IPS-18c (cell line): ENCODE measurements at regions not wholly inside any gene's neighbourhood (a gene's known extent, or its start where the extent isn't known, plus 50 kb on each side); places are given as distances from the start of the nearest gene placed in this dataset.

Source experiments
- H3K4me3 ChIP-seq: 2 replicates; pipeline ENCODE4 v1.7.0; 2013; ENCODE audit warnings: low read depth, mild to moderate bottlenecking, low read length, moderate library complexity; ENCODE audit not compliant: insufficient read depth
- H3K9me3 ChIP-seq: one replicate; pipeline ENCODE4 v1.6.1; 2013; ENCODE audit warnings: mild to moderate bottlenecking, low read length, moderate library complexity; ENCODE audit not compliant: control insufficient read depth, insufficient read depth

DNA sequence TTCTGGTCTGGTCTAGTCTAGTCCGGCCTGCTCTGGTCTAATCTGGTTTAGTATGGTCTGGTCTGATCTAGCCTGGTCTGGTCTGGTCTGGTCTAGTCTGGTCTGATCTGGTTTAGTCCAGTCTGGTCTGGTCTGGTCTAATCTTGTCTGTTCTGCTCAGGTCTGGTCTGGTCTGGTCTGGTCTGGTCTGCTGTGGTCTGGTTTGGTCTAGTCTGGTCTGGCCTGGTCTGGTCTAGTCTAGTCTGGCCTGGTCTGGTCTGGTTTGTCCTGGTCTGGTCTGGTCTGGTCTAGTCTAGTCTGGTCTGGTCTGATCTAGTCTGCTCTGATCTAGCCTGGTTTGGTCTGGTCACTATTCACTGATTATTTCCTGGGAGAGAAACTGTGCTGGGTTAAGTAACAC lies 84.1 kb upstream of the PRR23E start:
- no peak overlapping the region for H3K4me3 ChIP-seq
- H3K9me3 ChIP-seq: peaks cover 7% of the 10 kb centered on the region

- Histone ChIP-seq H3K9me3 (peaks cover 7% of the 10 kb centered on the region), H3K4me3 (no peak overlapping the region)
These were observed 81.8 kb upstream of the PRR23E start for GRCh38 chr3:127110982-127111693.

- Histone ChIP-seq H3K4me3 (no peak overlapping the region), H3K9me3 (peaks cover 7% of the 10 kb centered on the region)
These were observed 79.9 kb upstream of the PRR23E start for GRCh38 chr3:127112796-127113570.

DNA sequence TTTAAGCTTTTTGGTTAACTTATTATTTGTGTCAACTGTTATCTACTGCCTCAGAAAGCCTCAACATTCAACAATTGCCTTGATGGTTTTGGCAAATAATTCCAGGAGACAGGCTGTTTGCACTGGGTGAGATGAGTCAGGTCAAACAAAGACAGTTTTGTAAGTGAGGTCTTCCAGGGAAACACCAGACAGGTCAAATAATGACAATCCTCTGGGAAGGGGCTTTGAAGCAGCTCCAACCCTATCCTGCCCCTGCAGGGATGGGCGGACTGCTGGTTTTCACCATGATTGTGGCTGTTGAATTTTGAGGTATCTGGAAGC lies 79.4 kb upstream of the PRR23E start:
- Histone ChIP-seq H3K4me3 (no peak overlapping the region), H3K9me3 (peaks cover 7% of the 10 kb centered on the region)

DNA sequence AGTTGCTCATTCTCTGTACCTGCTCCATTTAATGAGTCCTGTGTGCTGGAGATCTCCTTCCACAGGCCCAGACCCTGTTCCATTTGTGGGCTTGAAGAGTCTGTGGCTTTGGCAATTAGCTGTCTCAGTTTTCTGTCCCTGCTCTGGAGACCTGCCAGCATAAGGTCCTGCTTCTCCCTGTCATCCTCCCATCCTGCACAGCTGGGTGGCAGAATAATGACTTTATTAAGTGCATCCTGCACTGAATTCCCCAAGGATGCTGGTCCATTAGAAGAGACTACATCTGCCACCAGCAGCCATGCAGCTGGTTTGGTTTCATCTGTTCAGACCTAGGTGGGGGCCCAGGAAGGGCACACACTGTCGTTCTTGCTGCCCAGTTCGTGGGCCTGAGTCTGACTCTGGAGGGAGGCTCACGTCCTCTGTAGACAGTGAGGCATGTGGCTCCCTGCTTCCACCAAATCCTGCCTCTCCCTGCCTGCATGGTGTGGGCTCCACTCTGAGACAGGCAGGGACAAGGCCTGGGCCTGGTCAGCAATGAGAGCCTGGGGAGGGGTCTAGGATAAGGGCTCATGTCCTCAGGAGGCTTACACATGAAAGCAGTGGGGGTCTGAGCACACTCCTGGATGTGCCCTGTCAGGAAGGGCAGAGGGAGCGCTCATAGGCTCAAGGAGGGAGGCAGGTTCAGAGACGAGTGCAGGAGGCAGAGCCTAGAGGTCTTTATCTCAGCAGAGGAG lies 78.4 kb upstream of the PRR23E start:
- H3K4me3 ChIP-seq: no peak overlapping the region
- H3K9me3 ChIP-seq: peaks cover 7% of the 10 kb centered on the region

- H3K9me3 ChIP-seq: peaks cover 7% of the 10 kb centered on the region
- H3K4me3 ChIP-seq: peak overlapping the region; percentile 6; the same call in 1 of the 2 replicates
These were observed 77.1 kb upstream of the PRR23E start for GRCh38 chr3:127115691-127116351.

GRCh38 chr3:127118366-127118765 lies 74.6 kb upstream of the PRR23E start:
- no peaks in the 10 kb centered on the region for H3K9me3 ChIP-seq
- H3K4me3 ChIP-seq: no peak overlapping the region

DNA sequence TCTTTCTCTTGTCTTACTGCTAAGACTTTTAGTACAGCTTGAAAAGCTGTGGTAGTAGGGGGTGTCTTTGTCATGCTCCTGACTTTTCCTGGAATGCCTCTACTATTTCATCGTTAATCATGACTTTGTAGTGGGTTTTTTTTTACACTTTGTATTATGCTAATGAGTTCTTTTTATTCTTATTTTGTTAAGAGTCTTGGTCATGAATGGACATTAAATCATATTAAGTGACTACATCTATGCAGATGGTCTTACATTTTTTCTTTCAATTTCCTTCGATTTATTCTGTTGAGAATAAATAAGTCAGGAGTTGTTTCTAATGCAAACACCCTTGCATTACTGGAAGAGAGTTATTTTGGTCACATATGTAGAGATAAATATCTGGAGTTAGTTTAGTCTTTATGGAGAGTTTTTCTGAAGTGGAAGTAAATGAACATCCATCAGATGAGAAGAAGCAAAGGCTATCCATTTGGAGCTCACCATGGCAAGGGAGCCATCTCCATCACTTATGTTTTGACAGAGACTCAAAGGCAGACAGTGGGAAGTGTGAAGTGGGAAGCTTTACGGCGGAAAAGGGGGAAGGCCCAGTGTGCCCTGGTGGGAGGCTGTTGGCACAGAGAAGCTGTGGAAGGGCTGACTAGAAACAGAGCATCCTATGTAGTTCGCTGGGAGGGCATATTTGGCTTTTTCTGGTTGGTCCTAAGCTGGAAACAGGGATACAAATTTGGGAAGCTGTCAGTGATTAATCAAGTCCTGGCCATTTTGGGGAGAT lies 73.1 kb upstream of the PRR23E start:
- Histone ChIP-seq H3K4me3 (no peak overlapping the region), H3K9me3 (no peaks in the 10 kb centered on the region)

GRCh38 chr3:127120851-127121647 lies 71.9 kb upstream of the PRR23E start:
- no peaks in the 10 kb centered on the region for H3K9me3 ChIP-seq

GRCh38 chr3:127121885-127122284 lies 71.0 kb upstream of the PRR23E start:
- H3K4me3 ChIP-seq: no peak overlapping the region

More at GRCh38 chr3:127120851-127121647, 71.9 kb upstream of the PRR23E start:
- no peak overlapping the region for H3K4me3 ChIP-seq

GRCh38 chr3:127123533-127123932 lies 69.4 kb upstream of the PRR23E start:
- Histone ChIP-seq H3K4me3 (no peak overlapping the region), H3K9me3 (no peaks in the 10 kb centered on the region)

More at GRCh38 chr3:127121885-127122284, 71.0 kb upstream of the PRR23E start:
- no peaks in the 10 kb centered on the region for H3K9me3 ChIP-seq

DNA sequence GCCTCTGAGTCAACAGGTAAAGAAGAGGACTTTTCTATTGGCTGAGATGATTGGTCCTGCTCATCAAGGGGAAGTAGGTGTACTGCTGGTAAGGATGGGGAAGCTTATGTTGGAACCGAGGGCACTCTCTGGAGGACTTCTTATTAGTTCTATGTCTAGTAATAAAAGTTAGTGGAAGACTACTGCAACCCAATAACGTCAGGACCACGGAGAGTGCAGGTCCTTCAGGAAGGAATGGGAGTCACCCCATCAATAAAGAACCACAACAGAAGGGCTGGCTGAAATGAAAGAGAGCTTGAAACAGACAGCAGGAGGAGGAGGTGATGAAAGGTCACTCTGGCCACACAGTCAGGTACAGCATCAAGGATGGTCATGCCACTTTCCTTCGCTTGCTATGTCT lies 68.8 kb upstream of the PRR23E start:
- Histone ChIP-seq H3K4me3 (no peak overlapping the region), H3K9me3 (no peaks in the 10 kb centered on the region)

DNA sequence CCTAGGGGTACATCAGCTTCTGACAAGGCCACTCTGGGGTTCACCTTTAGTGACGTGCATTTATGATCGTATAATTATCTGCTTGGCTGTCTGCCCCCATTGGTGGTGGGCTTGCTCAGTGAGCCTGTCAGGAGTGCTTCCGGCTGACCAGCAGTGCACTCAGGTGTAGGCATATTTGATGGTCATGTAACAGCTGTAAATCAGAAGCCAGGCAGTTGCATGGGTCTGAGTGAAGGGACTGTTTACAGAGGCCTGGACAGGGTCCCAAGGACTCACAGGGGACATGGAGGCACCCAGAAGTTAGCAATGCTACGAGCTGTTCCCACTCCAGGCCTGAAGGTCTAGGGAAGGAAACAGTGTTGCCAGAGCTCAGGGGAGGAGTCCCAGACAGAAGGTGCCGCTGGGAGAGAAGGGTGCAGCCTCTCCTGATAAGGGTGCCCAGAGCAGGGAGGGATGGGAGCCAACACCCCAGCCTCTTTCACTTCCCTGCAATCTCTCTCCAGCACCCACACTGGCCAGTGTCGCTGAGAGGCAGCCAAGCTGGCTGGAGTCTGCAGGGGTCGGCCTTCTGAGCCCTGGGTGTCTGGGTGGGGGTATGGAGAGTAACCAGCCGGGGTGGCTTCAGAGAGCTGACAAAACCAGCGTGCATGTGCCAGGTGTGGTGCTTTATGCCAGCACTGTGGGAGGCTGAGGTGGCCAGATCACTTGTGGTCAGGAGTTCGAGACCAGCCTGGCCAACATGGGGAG lies 61.3 kb upstream of the PRR23E start:
- Histone ChIP-seq H3K9me3 (no peaks in the 10 kb centered on the region), H3K4me3 (no peak overlapping the region)

DNA sequence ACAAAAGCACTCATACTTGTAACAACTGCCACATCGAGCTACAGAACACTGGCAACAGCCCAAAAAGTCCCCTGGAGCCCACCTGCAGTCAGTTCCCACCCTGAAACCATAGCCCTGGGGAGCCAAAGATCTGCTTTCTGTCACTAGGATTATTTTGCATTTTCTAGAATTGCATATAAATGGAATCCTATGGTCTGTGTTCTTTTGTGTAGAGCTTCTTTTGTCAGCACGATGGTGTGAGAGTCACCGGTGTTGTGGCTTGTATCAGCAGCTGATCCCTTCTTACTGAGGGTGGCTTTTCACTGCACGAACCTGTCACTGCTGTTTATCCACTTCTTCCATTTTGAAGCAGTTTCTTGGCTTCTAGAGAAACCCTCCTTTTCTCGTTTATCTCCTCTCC lies 60.1 kb upstream of the PRR23E start:
- Histone ChIP-seq H3K4me3 (no peak overlapping the region), H3K9me3 (no peaks in the 10 kb centered on the region)

DNA sequence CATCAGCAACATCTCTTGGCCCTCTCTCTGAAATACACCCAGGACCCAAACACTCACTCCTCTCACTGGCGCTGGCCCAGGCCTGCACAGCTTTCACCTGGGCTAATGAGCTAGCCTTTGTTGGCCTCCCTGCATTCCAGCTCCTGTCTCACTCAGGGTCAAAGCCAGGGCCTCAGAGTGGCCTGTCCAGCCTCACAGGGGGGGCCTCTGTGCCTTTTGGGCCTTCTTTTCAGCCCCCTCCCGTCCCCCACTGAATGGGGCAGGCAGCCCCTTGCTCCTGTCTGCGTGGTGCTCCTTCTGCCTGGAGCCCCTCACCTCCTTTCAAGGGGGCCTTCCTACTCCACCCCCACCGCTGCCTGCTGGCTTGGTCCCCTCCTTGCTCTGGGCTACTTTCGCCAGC lies 59.0 kb upstream of the PRR23E start:
- Histone ChIP-seq H3K9me3 (peaks cover 2% of the 10 kb centered on the region), H3K4me3 (no peak overlapping the region)

DNA sequence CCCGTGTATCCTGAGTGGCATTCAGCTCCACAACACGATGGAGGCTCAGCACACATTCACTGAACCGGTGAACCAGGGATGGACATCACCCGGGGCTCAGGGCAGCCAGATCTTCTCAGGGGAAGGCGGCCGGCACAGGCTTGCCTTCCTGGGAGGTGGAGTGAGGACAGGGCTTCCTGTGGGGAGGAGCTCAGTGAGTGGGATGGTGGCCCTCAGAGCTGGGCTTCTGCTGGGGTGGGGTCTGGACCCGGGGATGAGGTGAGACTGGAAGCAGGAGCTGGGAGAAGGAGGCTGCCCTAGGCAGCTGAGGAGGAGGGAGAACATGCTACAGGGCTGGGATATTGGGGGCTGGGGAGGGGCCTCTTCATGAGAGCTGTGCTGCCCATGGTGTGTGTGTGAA lies 58.5 kb upstream of the PRR23E start:
- Histone ChIP-seq H3K9me3 (peaks cover 2% of the 10 kb centered on the region), H3K4me3 (no peak overlapping the region)
